Memory B cell (primary cell): ENCODE measurements at regions not wholly inside any gene's neighbourhood (a gene's known extent, or its start where the extent isn't known, plus 50 kb on each side); places are given as distances from the start of the nearest gene placed in this dataset.

Experiments
- ATAC-seq: fragments of 150-1000 bp; cut with Tn5 transposase; 2 replicates; pipeline ENCODE4 v1.10.0; 2021; ENCODE audit warnings: low read depth, mild to moderate bottlenecking, moderate library complexity
- DNase-seq, 2 donors: peaks; one replicate each; pipeline ENCODE4 v3.0.0; 2022; ENCODE audit warnings: low spot score in 2 of 2
- H3K27ac Mint-ChIP-seq: one replicate; pipeline ENCODE4 v1.8.0; 2022; ENCODE audit warnings: mild to moderate bottlenecking, moderate library complexity, mixed read lengths
- H3K27me3 Mint-ChIP-seq: one replicate; pipeline ENCODE4 v1.8.0; 2022; ENCODE audit warnings: mixed read lengths
- H3K36me3 Mint-ChIP-seq: one replicate; pipeline ENCODE4 v1.8.0; 2022; ENCODE audit warnings: mild to moderate bottlenecking, mixed read lengths
- H3K4me1 Mint-ChIP-seq: one replicate; pipeline ENCODE4 v1.8.0; 2022; ENCODE audit warnings: mixed read lengths
- H3K4me3 Mint-ChIP-seq: one replicate; pipeline ENCODE4 v1.8.0; 2022; ENCODE audit warnings: mild to moderate bottlenecking, moderate library complexity, mixed read lengths
- H3K9me3 Mint-ChIP-seq: one replicate; pipeline ENCODE4 v1.8.0; 2022; ENCODE audit warnings: mixed read lengths

- no peak for ATAC-seq
- no peak overlapping the region for H3K4me3 Mint-ChIP-seq
- no peaks in the 10 kb centered on the region for H3K36me3 Mint-ChIP-seq
- no peaks in the 10 kb centered on the region for H3K9me3 Mint-ChIP-seq
- no peak overlapping the region for H3K27ac Mint-ChIP-seq
- no peaks in the 10 kb centered on the region for H3K4me1 Mint-ChIP-seq
- peaks cover 3% of the 10 kb centered on the region for H3K27me3 Mint-ChIP-seq
- DNase-seq: no peak
Measured at GRCh38 chr19:29299416-29300380, 86.7 kb upstream of the UQCRFS1 start.

- ATAC-seq: no peak
- Mint-ChIP-seq H3K9me3 (peaks cover 5% of the 10 kb centered on the region), H3K4me1 (no peaks in the 10 kb centered on the region), H3K36me3 (no peaks in the 10 kb centered on the region), H3K4me3 (no peak overlapping the region), H3K27me3 (peaks cover 3% of the 10 kb centered on the region), H3K27ac (no peak overlapping the region)
- no peak for DNase-seq
Measured at GRCh38 chr19:29302002-29302928, 89.3 kb upstream of the UQCRFS1 start.

GRCh38 chr19:29303069-29303718 lies 90.2 kb upstream of the UQCRFS1 start:
- no peak for DNase-seq
- Mint-ChIP-seq H3K27ac (no peak overlapping the region), H3K36me3 (no peaks in the 10 kb centered on the region), H3K4me1 (no peaks in the 10 kb centered on the region), H3K9me3 (peaks cover 5% of the 10 kb centered on the region), H3K4me3 (no peak overlapping the region), H3K27me3 (peaks cover 3% of the 10 kb centered on the region)
- no peak for ATAC-seq

GRCh38 chr19:29303719-29304090 lies 90.8 kb upstream of the UQCRFS1 start:
- no peaks in the 10 kb centered on the region for H3K4me1 Mint-ChIP-seq
- no peak overlapping the region for H3K4me3 Mint-ChIP-seq
- ATAC-seq (no peak), DNase-seq (no peak)
- H3K36me3 Mint-ChIP-seq: no peaks in the 10 kb centered on the region
- H3K27ac Mint-ChIP-seq: no peak overlapping the region
- peaks cover 3% of the 10 kb centered on the region for H3K27me3 Mint-ChIP-seq
- peaks cover 5% of the 10 kb centered on the region for H3K9me3 Mint-ChIP-seq

- Mint-ChIP-seq H3K27ac (no peak overlapping the region), H3K9me3 (peaks cover 5% of the 10 kb centered on the region), H3K27me3 (peaks cover 3% of the 10 kb centered on the region), H3K36me3 (no peaks in the 10 kb centered on the region), H3K4me1 (no peaks in the 10 kb centered on the region), H3K4me3 (no peak overlapping the region)
- ATAC-seq (no peak), DNase-seq (no peak)
Measured at GRCh38 chr19:29305268-29305667, 92.3 kb upstream of the UQCRFS1 start.

GRCh38 chr19:29308977-29309590 lies 96.1 kb upstream of the UQCRFS1 start:
- ATAC-seq (no peak), DNase-seq (no peak)
- Mint-ChIP-seq H3K9me3 (peaks cover 5% of the 10 kb centered on the region), H3K27me3 (peaks cover 2% of the 10 kb centered on the region), H3K4me3 (no peak overlapping the region), H3K36me3 (no peaks in the 10 kb centered on the region), H3K4me1 (no peaks in the 10 kb centered on the region), H3K27ac (no peak overlapping the region)

- Mint-ChIP-seq H3K27me3 (peaks cover 2% of the 10 kb centered on the region), H3K9me3 (peaks cover 5% of the 10 kb centered on the region), H3K36me3 (no peaks in the 10 kb centered on the region), H3K27ac (no peak overlapping the region), H3K4me3 (no peak overlapping the region), H3K4me1 (no peaks in the 10 kb centered on the region)
- ATAC-seq (no peak), DNase-seq (no peak)
Measured at GRCh38 chr19:29309637-29310036, 96.7 kb upstream of the UQCRFS1 start.

- peaks cover 2% of the 10 kb centered on the region for H3K27me3 Mint-ChIP-seq
- no peaks in the 10 kb centered on the region for H3K4me1 Mint-ChIP-seq
- no peak for DNase-seq
- no peak overlapping the region for H3K4me3 Mint-ChIP-seq
- no peak overlapping the region for H3K27ac Mint-ChIP-seq
- ATAC-seq: no peak
- no peaks in the 10 kb centered on the region for H3K36me3 Mint-ChIP-seq
- peaks cover 2% of the 10 kb centered on the region for H3K9me3 Mint-ChIP-seq
Measured at GRCh38 chr19:29311191-29311790, 98.3 kb upstream of the UQCRFS1 start.

- ATAC-seq: no peak
- no peaks in the 10 kb centered on the region for H3K27me3 Mint-ChIP-seq
- no peak for DNase-seq
- H3K36me3 Mint-ChIP-seq: no peaks in the 10 kb centered on the region
- H3K27ac Mint-ChIP-seq: no peak overlapping the region
- H3K9me3 Mint-ChIP-seq: peaks cover 2% of the 10 kb centered on the region
- H3K4me3 Mint-ChIP-seq: no peak overlapping the region
- H3K4me1 Mint-ChIP-seq: no peaks in the 10 kb centered on the region
Measured at GRCh38 chr19:29315556-29316190, 102.7 kb upstream of the UQCRFS1 start.

GRCh38 chr19:29318581-29318980 lies 105.6 kb upstream of the UQCRFS1 start:
- Mint-ChIP-seq H3K36me3 (no peaks in the 10 kb centered on the region), H3K4me1 (no peaks in the 10 kb centered on the region), H3K4me3 (no peak overlapping the region), H3K27me3 (no peaks in the 10 kb centered on the region), H3K9me3 (peaks cover 2% of the 10 kb centered on the region), H3K27ac (no peak overlapping the region)
- DNase-seq (no peak), ATAC-seq (no peak)

GRCh38 chr19:29320086-29320485 lies 107.1 kb upstream of the UQCRFS1 start:
- Mint-ChIP-seq H3K9me3 (no peaks in the 10 kb centered on the region), H3K27me3 (no peaks in the 10 kb centered on the region), H3K4me3 (no peak overlapping the region), H3K4me1 (no peaks in the 10 kb centered on the region), H3K27ac (no peak overlapping the region), H3K36me3 (no peaks in the 10 kb centered on the region)
- no peak for ATAC-seq
- no peak for DNase-seq

GRCh38 chr19:29320618-29321017 lies 107.7 kb upstream of the UQCRFS1 start:
- DNase-seq (no peak), ATAC-seq (no peak)
- Mint-ChIP-seq H3K9me3 (no peaks in the 10 kb centered on the region), H3K36me3 (no peaks in the 10 kb centered on the region), H3K27me3 (no peaks in the 10 kb centered on the region), H3K4me3 (no peak overlapping the region), H3K27ac (no peak overlapping the region), H3K4me1 (no peaks in the 10 kb centered on the region)

GRCh38 chr19:29321116-29321515 lies 108.2 kb upstream of the UQCRFS1 start:
- H3K36me3 Mint-ChIP-seq: no peaks in the 10 kb centered on the region
- H3K27me3 Mint-ChIP-seq: no peaks in the 10 kb centered on the region
- ATAC-seq: no peak
- H3K27ac Mint-ChIP-seq: no peak overlapping the region
- H3K9me3 Mint-ChIP-seq: no peaks in the 10 kb centered on the region
- no peaks in the 10 kb centered on the region for H3K4me1 Mint-ChIP-seq
- no peak for DNase-seq
- no peak overlapping the region for H3K4me3 Mint-ChIP-seq
